Peyer's patch (tissue), 4 donors: ENCODE measurements at regions not wholly inside any gene's neighbourhood (a gene's known extent, or its start where the extent isn't known, plus 50 kb on each side); places are given as distances from the start of the nearest gene placed in this dataset.

ENCODE experiments used
- DNase-seq, 3 donors: peaks; one replicate each; pipeline ENCODE4 v3.0.0-alpha.2; 2017 to 2019
- H3K27ac ChIP-seq, 4 donors: fragments of 200-600 bp; sonication (generic); one replicate each; pipeline ENCODE4 v1.5.1; 2016 to 2019
- H3K27me3 ChIP-seq, 2 donors: fragments of 200-600 bp; sonication (generic); one replicate each; pipeline ENCODE4 v1.5.1; 2019
- H3K36me3 ChIP-seq, 3 donors: fragments of 200-600 bp; sonication (generic); one replicate each; pipeline ENCODE4 v1.5.1; 2016 to 2019
- H3K4me1 ChIP-seq, 4 donors: fragments of 200-600 bp; sonication (generic); one replicate each; pipeline ENCODE4 v1.5.1; 2016 to 2019
- H3K4me3 ChIP-seq, 4 donors: fragments of 200-600 bp; sonication (generic); 1 replicate in 3 of 4; 2 replicates in 1 of 4; pipeline ENCODE4 v1.5.1; 2016 to 2019; ENCODE audit warnings: mild to moderate bottlenecking in 1 of 4
- H3K9me3 ChIP-seq, 4 donors: fragments of 200-600 bp; sonication (generic); one replicate each; pipeline ENCODE4 v1.5.1; 2016 to 2019; ENCODE audit warnings: mild to moderate bottlenecking in 1 of 4
- POLR2A ChIP-seq, 2 donors: fragments of 450-650 bp; IDR thresholded peaks; one replicate each; pipeline ENCODE4 v1.5.1; 2017; ENCODE audit warnings: antibody characterized with exemption in 2 of 2, mild to moderate bottlenecking in 2 of 2, moderate library complexity in 2 of 2
- TF ChIP-seq, protein P1 (sequence below), 6 experiments: fragments of 450-650 bp in 4 of 6; fragments of 200-600 bp in 2 of 6; sonication (generic) in 1 of 6; IDR thresholded peaks; one replicate each; pipeline ENCODE4 v1.5.1; 2017 to 2019; ENCODE audit warnings: antibody characterized with exemption in 6 of 6, mild to moderate bottlenecking in 3 of 6, moderate library complexity in 1 of 6

- DNase-seq: no peak
- no peaks in the 10 kb centered on the region for H3K4me1 ChIP-seq
- H3K27me3 ChIP-seq: no peaks in the 10 kb centered on the region
- TF ChIP-seq POLR2A (IDR thresholded peaks at IDR 0.05): no peak
- TF ChIP-seq, protein P1, sequence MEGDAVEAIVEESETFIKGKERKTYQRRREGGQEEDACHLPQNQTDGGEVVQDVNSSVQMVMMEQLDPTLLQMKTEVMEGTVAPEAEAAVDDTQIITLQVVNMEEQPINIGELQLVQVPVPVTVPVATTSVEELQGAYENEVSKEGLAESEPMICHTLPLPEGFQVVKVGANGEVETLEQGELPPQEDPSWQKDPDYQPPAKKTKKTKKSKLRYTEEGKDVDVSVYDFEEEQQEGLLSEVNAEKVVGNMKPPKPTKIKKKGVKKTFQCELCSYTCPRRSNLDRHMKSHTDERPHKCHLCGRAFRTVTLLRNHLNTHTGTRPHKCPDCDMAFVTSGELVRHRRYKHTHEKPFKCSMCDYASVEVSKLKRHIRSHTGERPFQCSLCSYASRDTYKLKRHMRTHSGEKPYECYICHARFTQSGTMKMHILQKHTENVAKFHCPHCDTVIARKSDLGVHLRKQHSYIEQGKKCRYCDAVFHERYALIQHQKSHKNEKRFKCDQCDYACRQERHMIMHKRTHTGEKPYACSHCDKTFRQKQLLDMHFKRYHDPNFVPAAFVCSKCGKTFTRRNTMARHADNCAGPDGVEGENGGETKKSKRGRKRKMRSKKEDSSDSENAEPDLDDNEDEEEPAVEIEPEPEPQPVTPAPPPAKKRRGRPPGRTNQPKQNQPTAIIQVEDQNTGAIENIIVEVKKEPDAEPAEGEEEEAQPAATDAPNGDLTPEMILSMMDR (IDR thresholded peaks at IDR 0.05): no peak
- no peaks in the 10 kb centered on the region for H3K36me3 ChIP-seq
- H3K27ac ChIP-seq: no peak overlapping the region
- H3K4me3 ChIP-seq: no peak overlapping the region
- H3K9me3 ChIP-seq: no peaks in the 10 kb centered on the region
These were observed 206.2 kb upstream of the ADAMTS9 start for GRCh38 chr3:64894006-64894405.

DNA sequence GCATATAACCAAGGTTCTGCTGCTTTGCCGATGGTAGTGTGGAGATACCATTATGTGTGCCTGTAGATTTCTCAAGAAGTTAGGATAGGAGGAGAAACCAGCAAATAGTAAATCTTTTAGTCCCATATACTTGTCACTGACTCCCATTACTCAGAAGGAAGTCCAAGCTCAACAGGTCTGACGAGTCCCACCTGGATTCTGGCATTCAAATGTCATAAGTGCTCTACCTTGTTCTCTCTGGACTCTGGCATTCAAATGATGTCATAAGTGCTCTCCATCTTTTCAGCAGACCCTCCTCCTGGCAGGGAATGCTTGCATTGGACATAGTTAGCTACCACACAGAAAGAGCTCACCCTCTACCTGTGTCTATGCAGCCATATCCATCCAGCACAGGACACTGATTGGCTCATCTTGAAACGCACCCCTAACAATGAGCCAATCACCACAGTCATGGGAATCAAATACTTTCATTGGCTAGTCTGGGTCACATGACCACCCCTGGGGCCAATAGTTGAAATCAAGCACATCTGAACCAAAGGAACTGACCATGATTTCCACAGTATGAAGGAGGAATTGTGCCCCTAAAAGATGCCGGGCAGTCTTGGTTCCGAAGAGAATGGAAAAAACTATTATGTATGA is 205.0 kb upstream of the ADAMTS9 start:
- TF ChIP-seq, protein P1 (IDR thresholded peaks at IDR 0.05): no peak
- TF ChIP-seq POLR2A (IDR thresholded peaks at IDR 0.05): no peak
- Histone ChIP-seq H3K4me1 (no peaks in the 10 kb centered on the region), H3K27me3 (no peaks in the 10 kb centered on the region), H3K36me3 (no peaks in the 10 kb centered on the region), H3K27ac (no peak overlapping the region), H3K4me3 (no peak overlapping the region), H3K9me3 (no peaks in the 10 kb centered on the region)
- DNase-seq: no peak

DNA sequence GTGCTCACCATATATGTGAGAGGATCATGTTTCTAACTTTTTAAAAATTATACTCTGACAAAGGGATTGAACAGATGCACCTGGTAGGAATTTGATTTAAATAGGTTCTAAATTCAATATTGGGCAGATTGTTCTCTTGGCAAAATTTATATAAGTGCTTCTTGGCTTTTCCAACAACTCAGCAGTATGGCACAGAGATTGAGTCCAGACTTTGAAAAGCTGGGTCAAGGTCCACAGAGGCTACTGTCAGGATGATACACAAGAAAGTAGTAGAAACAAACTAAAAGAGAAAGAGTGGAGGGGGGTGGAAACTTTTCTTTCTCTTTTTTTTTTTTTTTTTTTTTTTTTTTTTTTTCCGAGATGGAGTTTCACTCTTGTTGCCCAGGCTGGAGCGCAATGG is 203.2 kb upstream of the ADAMTS9 start:
- no peaks in the 10 kb centered on the region for H3K9me3 ChIP-seq
- no peak overlapping the region for H3K27ac ChIP-seq
- H3K27me3 ChIP-seq: no peaks in the 10 kb centered on the region
- no peaks in the 10 kb centered on the region for H3K36me3 ChIP-seq
- H3K4me3 ChIP-seq: no peak overlapping the region
- TF ChIP-seq, protein P1 (IDR thresholded peaks at IDR 0.05): no peak
- no peak for TF ChIP-seq POLR2A (IDR thresholded peaks at IDR 0.05)
- no peak for DNase-seq
- no peaks in the 10 kb centered on the region for H3K4me1 ChIP-seq

- no peaks in the 10 kb centered on the region for H3K27me3 ChIP-seq
- H3K4me3 ChIP-seq: no peak overlapping the region
- no peaks in the 10 kb centered on the region for H3K4me1 ChIP-seq
- DNase-seq: no peak
- H3K9me3 ChIP-seq: no peaks in the 10 kb centered on the region
- TF ChIP-seq, protein P1 (IDR thresholded peaks at IDR 0.05): no peak
- no peak for TF ChIP-seq POLR2A (IDR thresholded peaks at IDR 0.05)
- H3K27ac ChIP-seq: no peak overlapping the region
- H3K36me3 ChIP-seq: no peaks in the 10 kb centered on the region
These were observed 202.7 kb upstream of the ADAMTS9 start for GRCh38 chr3:64890466-64890865.

GRCh38 chr3:64890006-64890405 is 202.2 kb upstream of the ADAMTS9 start:
- Histone ChIP-seq H3K36me3 (no peaks in the 10 kb centered on the region), H3K9me3 (no peaks in the 10 kb centered on the region), H3K27me3 (no peaks in the 10 kb centered on the region), H3K27ac (no peak overlapping the region), H3K4me1 (no peaks in the 10 kb centered on the region), H3K4me3 (no peak overlapping the region)
- no peak for TF ChIP-seq POLR2A (IDR thresholded peaks at IDR 0.05)
- TF ChIP-seq, protein P1 (IDR thresholded peaks at IDR 0.05): no peak
- no peak for DNase-seq
